ENCODE measurements at regions not wholly inside any gene's neighbourhood (a gene's known extent, or its start where the extent isn't known, plus 50 kb on each side); places are given as distances from the start of the nearest gene placed in this dataset.

- H3K27ac Mint-ChIP-seq = no peak overlapping the region
- no peaks in the 10 kb centered on the region for H3K27me3 Mint-ChIP-seq (ENCODE audit: low read depth)
- H3K9me3 Mint-ChIP-seq = no peaks in the 10 kb centered on the region
- TF ChIP-seq, protein P1, sequence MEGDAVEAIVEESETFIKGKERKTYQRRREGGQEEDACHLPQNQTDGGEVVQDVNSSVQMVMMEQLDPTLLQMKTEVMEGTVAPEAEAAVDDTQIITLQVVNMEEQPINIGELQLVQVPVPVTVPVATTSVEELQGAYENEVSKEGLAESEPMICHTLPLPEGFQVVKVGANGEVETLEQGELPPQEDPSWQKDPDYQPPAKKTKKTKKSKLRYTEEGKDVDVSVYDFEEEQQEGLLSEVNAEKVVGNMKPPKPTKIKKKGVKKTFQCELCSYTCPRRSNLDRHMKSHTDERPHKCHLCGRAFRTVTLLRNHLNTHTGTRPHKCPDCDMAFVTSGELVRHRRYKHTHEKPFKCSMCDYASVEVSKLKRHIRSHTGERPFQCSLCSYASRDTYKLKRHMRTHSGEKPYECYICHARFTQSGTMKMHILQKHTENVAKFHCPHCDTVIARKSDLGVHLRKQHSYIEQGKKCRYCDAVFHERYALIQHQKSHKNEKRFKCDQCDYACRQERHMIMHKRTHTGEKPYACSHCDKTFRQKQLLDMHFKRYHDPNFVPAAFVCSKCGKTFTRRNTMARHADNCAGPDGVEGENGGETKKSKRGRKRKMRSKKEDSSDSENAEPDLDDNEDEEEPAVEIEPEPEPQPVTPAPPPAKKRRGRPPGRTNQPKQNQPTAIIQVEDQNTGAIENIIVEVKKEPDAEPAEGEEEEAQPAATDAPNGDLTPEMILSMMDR (IDR thresholded peaks at IDR 0.05; ENCODE audit: unreplicated experiment) = no peak
- DNase-seq (ENCODE audit: low spot score in 2 of 2, unreplicated experiment in 2 of 2) = no peak
- H3K36me3 Mint-ChIP-seq = no peaks in the 10 kb centered on the region
- no peak overlapping the region for H3K4me3 Mint-ChIP-seq
- no peaks in the 10 kb centered on the region for H3K4me1 Mint-ChIP-seq
Observed at GRCh38 chr3:20701641-20702040, 515.6 kb upstream of the SGO1 start.

- Mint-ChIP-seq H3K27ac (no peak overlapping the region), H3K4me3 (no peak overlapping the region), H3K9me3 (no peaks in the 10 kb centered on the region), H3K27me3 (ENCODE audit: low read depth) (no peaks in the 10 kb centered on the region), H3K4me1 (no peaks in the 10 kb centered on the region), H3K36me3 (no peaks in the 10 kb centered on the region)
- TF ChIP-seq, protein P1 (IDR thresholded peaks at IDR 0.05; ENCODE audit: unreplicated experiment) = no peak
- DNase-seq (ENCODE audit: low spot score in 2 of 2, unreplicated experiment in 2 of 2) = no peak
Observed at GRCh38 chr3:20700714-20701113, 514.7 kb upstream of the SGO1 start.

GRCh38 chr3:20698896-20699295 lies 512.9 kb upstream of the SGO1 start:
- Mint-ChIP-seq H3K27ac (no peak overlapping the region), H3K27me3 (ENCODE audit: low read depth) (no peaks in the 10 kb centered on the region), H3K9me3 (no peaks in the 10 kb centered on the region), H3K36me3 (no peaks in the 10 kb centered on the region), H3K4me3 (no peak overlapping the region), H3K4me1 (no peaks in the 10 kb centered on the region)
- DNase-seq (ENCODE audit: low spot score in 2 of 2, unreplicated experiment in 2 of 2) = no peak
- TF ChIP-seq, protein P1 (IDR thresholded peaks at IDR 0.05; ENCODE audit: unreplicated experiment) = no peak

- no peak for DNase-seq (ENCODE audit: low spot score in 2 of 2, unreplicated experiment in 2 of 2)
- Mint-ChIP-seq H3K9me3 (no peaks in the 10 kb centered on the region), H3K27ac (no peak overlapping the region), H3K27me3 (ENCODE audit: low read depth) (no peaks in the 10 kb centered on the region), H3K4me3 (no peak overlapping the region), H3K4me1 (peaks cover 7% of the 10 kb centered on the region), H3K36me3 (no peaks in the 10 kb centered on the region)
- TF ChIP-seq, protein P1 (IDR thresholded peaks at IDR 0.05; ENCODE audit: unreplicated experiment) = no peak
Observed at GRCh38 chr3:20696388-20697150, 510.6 kb upstream of the SGO1 start.

DNA sequence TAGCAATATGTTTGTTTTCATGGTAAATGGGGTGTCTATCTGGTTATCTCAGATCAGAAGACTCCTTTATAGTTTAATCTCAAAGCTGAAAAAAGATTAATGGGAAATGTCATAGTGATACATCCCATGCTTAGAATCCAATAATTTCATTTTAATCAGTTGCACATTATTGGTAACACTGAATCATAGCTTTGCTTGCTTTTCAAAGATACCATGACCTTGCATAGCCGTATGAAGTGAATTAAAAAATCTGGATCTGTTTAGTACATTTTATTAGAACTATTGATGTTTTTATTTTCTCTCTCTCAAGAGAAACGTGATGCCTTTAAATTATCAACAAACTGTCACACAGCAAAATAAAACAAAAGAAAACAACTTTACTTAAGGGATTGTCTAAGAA lies 506.7 kb upstream of the SGO1 start:
- H3K27me3 Mint-ChIP-seq (ENCODE audit: low read depth) = no peaks in the 10 kb centered on the region
- no peak overlapping the region for H3K4me3 Mint-ChIP-seq
- H3K9me3 Mint-ChIP-seq = peaks cover 8% of the 10 kb centered on the region
- H3K4me1 Mint-ChIP-seq = peaks cover 7% of the 10 kb centered on the region
- DNase-seq (ENCODE audit: low spot score in 2 of 2, unreplicated experiment in 2 of 2) = no peak
- H3K27ac Mint-ChIP-seq = no peak overlapping the region
- TF ChIP-seq, protein P1 (IDR thresholded peaks at IDR 0.05; ENCODE audit: unreplicated experiment) = no peak
- peaks cover 5% of the 10 kb centered on the region for H3K36me3 Mint-ChIP-seq

Measured in mesothelial cell of epicardium (in vitro differentiated cells).